ENCODE measurements at regions not wholly inside any gene's neighbourhood (a gene's known extent, or its start where the extent isn't known, plus 50 kb on each side); places are given as distances from the start of the nearest gene placed in this dataset.

GRCh38 chr7:50197549-50197948, 104.5 kb upstream of the ZPBP start:
- no peaks in the 10 kb centered on the region for H3K4me1 ChIP-seq
- H3K27me3 ChIP-seq (ENCODE audit: low read depth): peaks cover 57% of the 10 kb centered on the region
- H3K9me3 ChIP-seq (replicated peaks): no peaks in the 10 kb centered on the region
- H3K4me3 ChIP-seq: no peak overlapping the region
- no peak overlapping the region for H3K27ac ChIP-seq (replicated peaks)
- DNase-seq: no peak
- no peak for TF ChIP-seq CTCF (IDR thresholded peaks at IDR 0.05; ENCODE audit: borderline replicate concordance)
- no peaks in the 10 kb centered on the region for H3K36me3 ChIP-seq
- intact Hi-C loops (cut with micrococcal nuclease): no loop called here

- TF ChIP-seq CTCF (IDR thresholded peaks at IDR 0.05; ENCODE audit: borderline replicate concordance): no peak
- intact Hi-C loops (cut with micrococcal nuclease): no loop called here
- H3K36me3 ChIP-seq: no peaks in the 10 kb centered on the region
- no peaks in the 10 kb centered on the region for H3K9me3 ChIP-seq (replicated peaks)
- DNase-seq: no peak
- peaks cover 59% of the 10 kb centered on the region for H3K27me3 ChIP-seq (ENCODE audit: low read depth)
- no peak overlapping the region for H3K4me3 ChIP-seq
- H3K27ac ChIP-seq (replicated peaks): no peak overlapping the region
- H3K4me1 ChIP-seq: no peaks in the 10 kb centered on the region
These were observed 103.7 kb upstream of the ZPBP start for GRCh38 chr7:50196719-50197118.

- Histone ChIP-seq H3K4me1 (peaks cover 6% of the 10 kb centered on the region), H3K36me3 (no peaks in the 10 kb centered on the region), H3K4me3 (no peak overlapping the region), H3K27ac (replicated peaks) (no peak overlapping the region), H3K27me3 (ENCODE audit: low read depth) (peaks cover 57% of the 10 kb centered on the region), H3K9me3 (replicated peaks) (peaks cover 7% of the 10 kb centered on the region)
- TF ChIP-seq CTCF (IDR thresholded peaks at IDR 0.05; ENCODE audit: borderline replicate concordance): no peak
- DNase-seq: no peak
- intact Hi-C loops (cut with micrococcal nuclease): no loop called here
These were observed 97.7 kb upstream of the ZPBP start for GRCh38 chr7:50190776-50191175.

- peaks cover 47% of the 10 kb centered on the region for H3K27me3 ChIP-seq (ENCODE audit: low read depth)
- no peak for DNase-seq
- no peak for TF ChIP-seq CTCF (IDR thresholded peaks at IDR 0.05; ENCODE audit: borderline replicate concordance)
- H3K4me1 ChIP-seq: peaks cover 7% of the 10 kb centered on the region
- no peaks in the 10 kb centered on the region for H3K36me3 ChIP-seq
- H3K4me3 ChIP-seq: no peak overlapping the region
- intact Hi-C loops (cut with micrococcal nuclease): no loop called here
- no peak overlapping the region for H3K27ac ChIP-seq (replicated peaks)
- peaks cover 7% of the 10 kb centered on the region for H3K9me3 ChIP-seq (replicated peaks)
These were observed 96.3 kb upstream of the ZPBP start for GRCh38 chr7:50189371-50189770.

- DNase-seq: no peak
- H3K27me3 ChIP-seq (ENCODE audit: low read depth): peaks cover 44% of the 10 kb centered on the region
- intact Hi-C loops (cut with micrococcal nuclease): no loop called here
- peaks cover 7% of the 10 kb centered on the region for H3K4me1 ChIP-seq
- H3K27ac ChIP-seq (replicated peaks): no peak overlapping the region
- H3K4me3 ChIP-seq: no peak overlapping the region
- TF ChIP-seq CTCF (IDR thresholded peaks at IDR 0.05; ENCODE audit: borderline replicate concordance): no peak
- H3K36me3 ChIP-seq: no peaks in the 10 kb centered on the region
- peaks cover 7% of the 10 kb centered on the region for H3K9me3 ChIP-seq (replicated peaks)
These were observed 93.1 kb upstream of the ZPBP start for GRCh38 chr7:50185951-50186682.
